ENCODE measurements at regions not wholly inside any gene's neighbourhood (a gene's known extent, or its start where the extent isn't known, plus 50 kb on each side); places are given as distances from the start of the nearest gene placed in this dataset.
"Not testable (repeated sequence)": the region's sequence is repeated elsewhere in the genome, so short reads cannot be mapped to it uniquely, and the experiment has no call there.

DNA sequence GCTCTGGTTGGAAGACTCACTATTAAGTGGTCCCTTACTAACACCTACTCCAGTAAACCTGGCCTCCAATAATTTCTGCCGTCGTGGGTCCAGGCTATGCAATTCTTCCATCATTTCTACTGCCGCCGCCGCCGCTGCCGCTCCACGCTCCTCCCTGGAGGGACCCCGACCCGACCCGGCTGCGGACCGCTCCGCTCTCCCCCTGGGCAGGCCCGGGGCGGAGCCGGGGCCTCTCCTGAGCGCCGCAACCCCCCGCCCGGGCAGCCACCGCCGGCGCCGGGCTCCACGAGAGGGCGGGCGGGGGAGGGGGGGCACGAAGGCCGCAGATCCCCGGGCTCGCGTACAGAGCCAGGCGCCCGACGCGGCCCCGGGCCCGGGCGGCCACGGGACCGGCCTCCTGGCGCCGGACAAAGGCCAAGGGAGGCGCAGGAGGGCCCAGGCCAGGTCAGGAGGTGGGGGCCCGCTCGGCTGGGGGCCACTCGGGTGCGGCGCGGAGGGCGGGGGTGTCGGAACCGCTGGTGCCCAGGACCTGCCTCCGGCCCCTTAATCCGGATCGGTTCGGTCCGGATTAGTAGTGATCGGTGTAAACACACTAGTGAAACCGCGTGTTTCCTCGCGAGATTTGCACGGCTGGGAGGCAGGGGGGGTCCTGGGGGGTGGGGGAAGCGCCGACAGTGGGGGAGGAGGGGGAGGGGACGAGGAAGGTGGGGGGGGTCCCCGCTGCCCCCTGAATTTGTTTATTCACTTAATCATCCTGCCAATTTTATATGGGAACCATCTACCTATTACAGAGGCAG, 215.1 kb upstream of the CCL2 start:
- not testable (repeated sequence) for DNase-seq

DNA sequence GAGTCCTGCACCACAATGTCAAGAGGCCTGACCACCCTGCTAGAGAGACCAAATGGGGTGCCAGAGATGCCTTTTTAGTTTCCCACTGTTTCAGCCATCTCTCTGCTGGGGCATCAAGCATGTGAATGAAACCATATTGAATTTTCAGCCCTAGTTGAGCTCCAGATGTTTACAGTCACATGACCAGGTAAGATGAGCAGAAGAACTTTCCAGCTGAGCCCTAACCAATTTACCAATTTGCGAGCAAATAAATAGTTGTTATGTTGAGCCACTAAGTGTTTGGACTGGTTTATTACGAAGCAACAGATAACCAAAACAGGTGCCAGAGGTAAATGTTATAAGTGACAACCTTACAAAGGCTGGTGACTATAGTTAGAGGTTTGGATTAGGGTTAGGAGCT, 209.1 kb upstream of the CCL2 start:
- no peak for DNase-seq

- no peak for DNase-seq
Observed at GRCh38 chr17:34051046-34051445, 204.0 kb upstream of the CCL2 start.

GRCh38 chr17:34054495-34054894, 200.6 kb upstream of the CCL2 start:
- DNase-seq, result no peak

DNA sequence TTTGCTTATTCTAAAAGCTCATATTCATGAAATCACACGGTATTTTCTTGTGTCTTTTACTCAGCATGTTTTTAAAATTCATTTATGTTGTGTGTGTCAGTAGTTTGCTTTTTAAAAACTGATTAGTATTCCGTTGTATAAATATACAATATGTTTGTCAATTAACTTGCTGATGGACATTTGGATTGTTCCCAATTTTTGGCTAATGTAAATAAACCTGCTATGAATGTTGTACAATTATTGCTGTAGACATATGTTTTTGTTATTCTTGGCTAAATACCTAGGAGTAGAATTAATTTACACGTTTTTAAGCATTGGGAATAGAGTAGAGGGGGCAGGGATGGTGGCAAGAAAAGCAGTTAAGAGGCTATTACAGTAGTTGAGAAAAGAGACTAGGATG, 199.5 kb upstream of the CCL2 start:
- DNase-seq, result no peak

GRCh38 chr17:34059423-34060220, 195.5 kb upstream of the CCL2 start:
- no peak for DNase-seq

DNA sequence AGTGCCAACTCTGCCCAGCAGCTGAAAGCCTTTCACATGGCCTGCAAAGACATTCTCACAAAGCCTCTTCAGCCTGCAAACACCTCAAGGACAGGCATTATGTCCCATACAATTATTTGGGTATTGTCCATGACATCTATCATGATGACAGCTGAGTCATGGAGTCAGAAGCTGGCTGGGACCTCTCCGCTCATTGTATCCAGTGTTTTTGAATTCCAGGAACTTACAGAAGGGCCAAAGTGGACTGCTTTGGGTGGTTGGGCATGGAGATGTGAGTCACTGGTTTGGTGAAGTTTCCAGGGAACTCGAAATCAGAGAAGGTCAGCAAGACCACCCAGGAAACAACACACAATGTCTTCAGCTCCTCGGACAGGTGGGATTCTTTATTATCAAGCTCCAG, 188.6 kb upstream of the CCL2 start:
- DNase-seq, result no peak

GRCh38 chr17:34067011-34067410, 188.1 kb upstream of the CCL2 start:
- DNase-seq, result no peak

DNA sequence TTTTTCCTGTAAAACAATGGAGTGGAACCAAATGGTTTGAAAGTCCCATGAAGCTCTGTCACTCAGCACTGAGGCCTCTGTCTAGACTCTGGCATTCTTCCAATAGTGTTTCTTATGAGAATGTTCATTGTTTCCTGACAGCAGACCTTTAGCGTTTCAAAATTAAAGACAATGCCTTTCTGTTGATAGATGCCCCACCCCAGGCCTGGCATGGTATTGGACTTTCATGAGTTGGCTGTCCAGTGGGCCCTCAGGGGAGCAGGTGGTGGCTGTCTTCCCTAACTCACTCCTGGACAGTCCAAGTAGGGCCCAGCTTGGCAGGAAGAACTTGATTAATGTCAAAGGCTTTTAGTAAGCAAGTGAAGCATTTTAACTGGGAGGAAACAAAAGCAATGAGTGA, 186.5 kb upstream of the CCL2 start:
- DNase-seq, result no peak

- DNase-seq, result no peak
Observed at GRCh38 chr17:34070712-34071111, 184.4 kb upstream of the CCL2 start.

- no peak for DNase-seq
Observed at GRCh38 chr17:34071886-34072420, 183.1 kb upstream of the CCL2 start.

DNA sequence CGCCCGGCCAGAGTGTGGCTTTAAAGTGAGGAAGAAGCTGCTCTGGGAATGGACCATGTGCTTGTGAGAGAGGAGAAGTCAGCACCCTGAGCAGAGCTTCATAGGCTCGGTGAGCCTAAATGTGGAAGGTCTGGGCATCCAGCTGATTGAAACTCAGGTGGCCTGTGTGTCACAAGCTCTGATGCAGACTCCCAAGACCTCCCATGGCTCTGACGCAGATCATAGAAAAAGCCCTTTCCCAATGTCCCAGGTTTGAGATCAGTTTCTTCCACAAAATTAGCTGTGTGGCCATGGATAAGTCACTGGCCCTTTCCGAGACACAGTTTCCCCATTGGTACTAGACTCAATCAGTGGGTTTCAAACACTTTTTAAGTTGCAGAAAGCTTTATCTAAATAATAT, 180.0 kb upstream of the CCL2 start:
- no peak for DNase-seq

GRCh38 chr17:34076743-34077631, 178.1 kb upstream of the CCL2 start:
- DNase-seq, result no peak

- DNase-seq, result no peak
Observed at GRCh38 chr17:34081269-34081668, 173.8 kb upstream of the CCL2 start.

DNA sequence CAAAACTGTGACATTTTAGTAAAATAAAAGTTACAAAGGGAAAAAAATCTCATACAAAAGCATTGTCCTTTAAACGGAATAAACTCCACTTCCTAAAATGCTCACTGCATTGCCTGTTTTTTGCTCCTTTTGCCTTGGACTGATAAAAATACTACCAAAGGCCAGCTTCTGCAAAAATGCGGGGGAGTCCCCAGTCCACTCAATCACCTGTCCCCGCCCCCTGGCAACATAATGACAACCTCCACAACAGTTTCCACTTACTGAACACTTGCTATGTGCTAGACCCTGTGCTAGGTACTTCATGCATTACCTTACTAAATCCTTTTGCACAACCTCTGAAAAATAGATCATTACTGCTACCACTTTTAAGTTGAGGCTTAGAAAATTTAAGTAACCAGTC, 172.7 kb upstream of the CCL2 start:
- no peak for DNase-seq

DNA sequence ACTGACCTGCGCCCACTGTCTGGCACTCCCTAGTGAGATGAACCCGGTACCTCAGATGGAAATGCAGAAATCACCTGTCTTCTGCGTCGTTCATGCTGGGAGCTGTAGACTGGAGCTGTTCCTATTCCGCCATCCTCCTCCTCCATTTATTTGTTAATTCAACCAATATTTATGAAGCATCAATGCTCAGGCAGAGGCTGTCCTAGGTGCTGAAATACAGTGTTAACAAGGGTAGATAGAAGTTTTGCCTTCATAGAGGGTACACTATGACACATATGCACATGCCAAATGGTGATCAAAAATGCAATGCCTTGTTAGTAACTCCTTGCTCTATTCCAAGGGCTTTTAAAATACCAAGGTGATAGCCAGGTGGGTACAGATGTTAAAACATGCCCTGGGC, 166.0 kb upstream of the CCL2 start:
- DNase-seq, result not testable (repeated sequence)

GRCh38 chr17:34090593-34090992, 164.5 kb upstream of the CCL2 start:
- no peak for DNase-seq

DNA sequence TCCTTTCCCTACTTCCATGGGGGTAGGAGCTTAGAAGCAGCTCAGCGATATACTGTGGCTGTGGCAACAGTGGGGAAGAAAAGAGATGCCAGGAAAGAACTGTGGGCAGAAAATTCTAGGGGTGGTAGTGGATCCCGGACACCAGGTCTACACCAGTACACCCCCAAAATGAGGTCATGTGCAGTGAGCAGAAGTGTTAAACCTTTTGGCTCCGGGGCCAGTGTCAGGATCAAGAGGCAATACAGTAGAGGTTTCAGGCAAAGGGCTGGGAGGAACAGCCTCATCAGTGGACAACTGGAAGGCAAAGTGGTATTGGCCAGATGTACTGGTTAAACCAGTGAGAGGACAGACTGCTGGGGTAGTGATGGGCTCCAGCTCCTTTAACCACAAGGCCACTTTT, 163.1 kb upstream of the CCL2 start:
- DNase-seq, result no peak

DNA sequence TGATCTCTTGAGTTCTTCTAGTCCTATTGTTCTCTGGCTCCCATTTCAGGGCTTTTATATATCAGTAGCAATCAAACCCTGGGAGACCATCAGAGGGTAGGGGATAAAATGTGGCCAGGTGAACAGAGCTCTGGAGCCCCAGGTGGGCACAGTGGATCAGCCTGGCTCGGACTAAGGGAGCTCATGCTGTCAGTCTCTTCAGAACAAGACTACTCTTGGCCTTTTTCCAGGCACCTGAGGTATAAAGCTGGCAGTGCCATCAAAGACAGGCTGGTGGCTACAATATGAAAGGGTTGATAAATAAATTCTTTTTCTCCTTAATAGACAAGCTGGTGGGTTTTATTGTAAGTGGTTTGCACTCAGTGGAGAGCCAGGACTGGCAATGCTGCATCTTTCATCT, 160.0 kb upstream of the CCL2 start:
- no peak for DNase-seq

DNA sequence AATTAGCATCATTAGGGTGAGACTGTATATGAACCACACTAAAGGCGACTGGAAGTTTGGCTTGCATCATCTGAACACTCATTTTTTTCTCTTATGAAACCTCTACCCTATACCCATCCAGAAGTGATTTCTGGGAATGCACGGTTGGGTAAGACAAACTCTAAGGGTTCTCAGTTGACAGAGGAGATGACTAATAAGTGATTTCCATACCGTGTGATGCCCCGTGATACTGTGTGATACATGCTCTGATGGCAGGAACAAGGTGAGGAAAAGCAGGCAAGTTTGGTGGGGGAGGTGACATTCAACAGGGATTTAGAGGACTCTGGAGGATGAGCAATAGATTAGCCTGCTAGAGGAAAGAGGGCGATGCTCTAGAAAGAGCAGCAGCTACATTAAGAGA, 156.4 kb upstream of the CCL2 start:
- no peak for DNase-seq

GRCh38 chr17:34099859-34100515, 155.1 kb upstream of the CCL2 start:
- no peak for DNase-seq

DNA sequence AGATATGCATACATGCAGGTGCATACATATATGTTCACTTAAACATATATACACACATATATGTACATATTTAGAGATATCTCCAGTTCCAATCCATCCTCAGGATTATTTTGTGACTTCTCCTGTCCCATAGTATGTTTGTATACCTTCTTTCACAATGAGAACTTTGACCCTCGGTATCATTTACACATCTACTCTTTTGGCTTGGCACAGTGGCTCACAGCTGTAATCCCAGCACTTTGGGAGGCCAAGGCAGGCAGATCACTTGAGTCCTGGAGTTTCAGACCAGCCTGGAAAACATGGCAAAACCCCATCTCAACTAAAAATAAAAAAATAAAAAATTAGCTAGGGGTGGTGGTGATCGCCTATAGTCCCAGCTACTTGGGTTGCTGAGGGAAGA, 148.1 kb upstream of the CCL2 start:
- DNase-seq, result no peak

- DNase-seq, result no peak
Observed at GRCh38 chr17:34110315-34110714, 144.8 kb upstream of the CCL2 start.

Measured in GOT3 (cell line).